ENCODE measurements at regions not wholly inside any gene's neighbourhood (a gene's known extent, or its start where the extent isn't known, plus 50 kb on each side); places are given as distances from the start of the nearest gene placed in this dataset.
"Not testable (repeated sequence)": the region's sequence is repeated elsewhere in the genome, so short reads cannot be mapped to it uniquely, and the experiment has no call there.

DNA sequence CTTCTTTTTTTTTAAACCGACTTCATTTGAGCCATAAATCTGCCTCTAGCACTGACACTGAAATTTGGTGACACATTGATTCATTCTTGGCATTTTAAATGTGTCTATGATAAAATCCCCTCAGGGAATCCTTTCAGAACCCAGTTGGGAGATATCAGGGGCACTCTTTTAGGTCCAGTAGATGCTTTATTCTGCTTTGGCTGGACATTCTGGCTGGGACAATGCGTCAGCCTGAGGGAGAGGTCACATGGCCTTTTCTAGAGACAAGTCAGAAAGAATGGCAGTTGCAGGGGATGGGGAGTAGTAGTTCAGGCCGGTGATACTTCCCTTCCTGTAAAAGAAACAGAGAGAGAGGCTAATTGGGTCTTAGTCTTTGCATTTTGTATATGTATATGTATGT lies 63.1 kb downstream of the TRIM43 start:
- not testable (repeated sequence) for DNase-seq

DNA sequence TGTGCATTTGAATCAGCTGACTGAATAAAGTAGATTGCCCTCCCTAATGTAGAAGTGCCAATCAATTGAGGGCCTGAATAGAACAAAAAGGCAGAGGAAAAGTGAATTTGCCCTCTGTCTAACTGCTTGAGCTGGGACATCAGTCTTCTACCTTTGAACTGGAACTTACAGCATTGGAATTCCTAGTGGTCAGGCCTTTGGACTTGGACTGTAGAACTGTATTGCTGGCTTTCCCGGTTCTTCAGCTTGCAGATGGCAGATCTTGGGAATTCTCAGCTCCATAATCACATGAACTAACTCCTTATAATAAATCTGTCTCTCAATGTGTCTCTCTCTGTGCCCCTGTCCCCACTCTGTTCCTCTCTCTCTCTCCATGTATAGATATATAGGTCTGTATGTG lies 64.8 kb downstream of the TRIM43 start:
- DNase-seq: not testable (repeated sequence)

DNA sequence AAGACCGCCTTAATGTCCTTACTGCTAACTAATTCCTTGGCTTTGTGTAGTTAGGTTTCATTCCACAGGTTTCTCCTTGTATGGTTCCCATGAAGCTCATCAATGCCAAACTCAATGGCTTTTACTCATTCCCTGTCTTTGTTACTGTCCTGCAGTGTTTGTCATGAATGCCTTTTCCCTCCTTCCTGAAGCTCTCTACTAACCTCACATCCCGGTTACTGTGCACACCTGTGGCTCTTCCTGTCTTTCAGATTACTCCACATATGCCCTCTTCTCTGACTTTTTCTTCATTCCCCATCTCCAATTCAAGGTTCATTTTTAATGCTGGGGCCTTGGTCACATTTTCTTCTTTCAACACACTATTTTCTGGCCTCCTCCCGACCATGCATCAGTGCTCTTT lies 66.1 kb downstream of the TRIM43 start:
- not testable (repeated sequence) for DNase-seq

DNA sequence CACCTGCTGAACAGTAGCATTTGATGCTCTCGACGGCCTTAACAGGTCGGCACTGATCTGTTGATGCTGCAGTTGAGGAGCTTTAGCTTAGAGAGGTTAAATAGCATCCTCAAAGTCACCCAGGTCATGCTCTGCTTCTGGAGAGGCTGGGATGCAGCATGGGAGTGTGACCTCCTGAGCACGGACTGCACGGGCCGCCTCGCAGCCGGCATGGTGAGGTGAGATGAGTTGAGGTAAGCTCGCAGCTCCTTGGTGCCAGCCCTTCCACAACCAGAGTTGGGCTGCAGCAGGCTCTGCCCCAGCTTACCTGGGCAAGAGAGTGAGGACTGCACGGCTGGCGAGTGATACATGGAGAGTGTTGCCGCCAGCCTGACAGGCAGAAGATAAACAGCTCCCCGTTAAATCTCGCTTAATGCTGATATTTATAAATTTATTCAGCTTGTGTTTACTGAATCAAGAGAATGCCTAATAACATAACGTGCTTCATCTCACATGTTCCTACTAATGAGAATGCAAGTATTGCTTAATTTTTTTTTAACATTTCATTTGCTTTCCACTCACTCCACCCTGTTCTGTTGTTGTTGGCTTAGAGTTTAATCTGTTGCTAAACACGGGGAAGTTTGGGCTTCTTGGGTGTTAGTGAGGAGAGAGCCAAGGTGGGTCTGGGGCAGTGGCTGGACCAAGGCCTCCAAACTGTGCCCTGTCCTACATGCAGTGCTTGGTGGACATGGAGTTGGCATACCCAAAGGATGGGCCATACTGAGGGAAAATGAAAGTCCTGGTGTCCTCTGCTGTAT lies 69.2 kb downstream of the TRIM43 start:
- DNase-seq: not testable (repeated sequence)

DNA sequence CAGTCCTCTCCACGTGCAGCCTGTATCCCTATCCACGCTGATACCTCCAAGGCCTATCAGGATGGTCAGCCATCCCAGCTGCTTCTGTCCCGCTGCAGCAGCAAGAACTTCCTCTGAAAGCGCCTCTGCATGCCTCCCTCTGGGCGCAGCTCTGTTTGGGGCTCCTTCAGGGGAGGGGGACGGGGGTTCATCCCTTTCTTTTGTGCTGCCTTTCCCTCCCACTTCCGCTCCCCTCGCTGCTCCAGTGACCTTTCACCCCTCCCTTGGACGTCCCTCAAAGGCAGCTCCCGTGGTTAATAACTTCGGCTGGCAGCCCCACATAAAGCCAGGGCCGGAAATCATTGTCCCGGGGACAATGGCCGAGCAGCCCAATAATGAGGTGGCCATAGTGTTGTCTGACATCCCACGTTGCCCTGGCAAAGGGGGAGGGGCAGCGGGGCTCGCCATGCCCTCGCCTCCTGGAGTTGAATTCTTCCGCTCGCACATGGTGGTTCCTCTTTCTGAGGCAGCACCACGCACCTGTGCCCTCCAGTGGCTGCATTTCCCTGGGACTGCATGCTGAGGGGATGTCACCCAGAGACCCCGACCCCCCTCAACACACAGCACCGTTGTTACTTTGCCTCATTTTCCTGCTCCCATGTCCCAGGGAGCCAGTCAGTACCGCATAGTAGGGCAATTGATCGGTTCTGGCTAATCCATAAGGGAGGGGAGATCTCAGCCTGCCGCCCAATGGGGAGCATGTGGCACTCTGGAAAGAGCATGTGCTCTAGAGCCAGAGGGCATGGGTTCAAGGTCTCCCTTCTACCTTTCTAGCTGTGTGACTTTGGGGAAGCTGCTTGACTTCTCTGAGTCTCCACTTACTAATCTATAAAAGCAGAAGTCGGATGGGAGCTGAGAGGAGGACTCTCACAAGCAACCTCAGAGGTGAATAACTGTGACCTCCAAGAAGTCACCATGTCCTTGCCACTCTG lies 72.0 kb downstream of the TRIM43 start:
- not testable (repeated sequence) for DNase-seq

DNA sequence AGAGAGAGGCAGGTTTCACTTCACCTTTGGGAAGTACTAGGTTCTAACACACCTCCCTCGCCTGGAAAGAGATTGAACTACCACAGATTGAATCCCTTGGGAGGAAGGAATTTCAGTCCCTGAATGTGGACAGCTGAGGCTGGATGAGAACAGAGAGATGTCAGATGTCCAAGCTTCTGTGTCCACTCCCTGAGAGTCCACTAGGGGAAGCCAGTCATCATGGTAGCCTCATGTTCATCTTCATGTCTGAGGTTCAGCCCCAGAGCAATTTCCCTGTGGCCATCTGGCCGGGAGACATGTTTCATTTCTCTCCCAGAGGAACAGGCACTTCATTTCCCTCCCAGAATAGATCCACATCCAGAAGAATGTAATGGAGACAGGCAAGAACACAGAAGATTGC lies 74.8 kb downstream of the TRIM43 start:
- not testable (repeated sequence) for DNase-seq

DNA sequence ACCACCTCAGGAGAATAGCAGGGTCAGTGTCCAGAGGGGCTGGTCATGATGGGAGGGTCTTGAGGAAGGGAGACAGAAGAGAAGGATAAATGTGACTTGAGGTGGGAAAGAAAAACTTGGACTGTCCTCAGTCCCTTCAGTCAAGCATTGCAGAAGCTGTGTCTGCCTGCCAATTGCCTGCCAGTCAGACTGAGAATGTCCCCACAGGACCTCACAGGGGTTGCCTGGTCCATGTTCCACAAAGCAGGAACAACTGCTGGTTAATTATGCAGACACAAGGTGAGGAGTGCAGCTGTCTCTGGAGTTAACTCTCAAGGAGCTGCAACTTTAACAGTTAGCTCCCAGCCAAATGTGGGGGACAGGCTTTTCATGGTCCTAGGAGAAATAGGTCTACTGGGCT lies 75.7 kb downstream of the TRIM43 start:
- no peak for DNase-seq

DNA sequence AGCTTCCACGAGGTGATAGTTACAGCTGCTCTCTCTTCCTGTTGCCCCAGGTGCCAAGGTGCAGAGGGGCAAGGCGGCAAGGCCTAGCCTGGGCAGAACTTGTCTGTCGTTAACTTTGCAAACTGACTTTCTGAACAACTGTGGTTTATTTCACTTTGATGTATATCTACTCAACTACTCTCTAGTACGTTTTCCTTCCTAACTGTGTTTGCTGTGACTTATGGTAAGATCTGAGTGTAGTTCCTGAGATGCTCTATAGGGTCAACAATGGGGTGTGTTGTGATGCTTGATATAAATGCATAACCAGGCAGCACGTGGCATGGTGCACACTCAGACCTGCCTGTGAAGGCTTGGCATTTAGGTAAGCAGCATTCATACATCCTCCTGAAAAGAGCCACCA lies 77.1 kb downstream of the TRIM43 start:
- DNase-seq: not testable (repeated sequence)

DNA sequence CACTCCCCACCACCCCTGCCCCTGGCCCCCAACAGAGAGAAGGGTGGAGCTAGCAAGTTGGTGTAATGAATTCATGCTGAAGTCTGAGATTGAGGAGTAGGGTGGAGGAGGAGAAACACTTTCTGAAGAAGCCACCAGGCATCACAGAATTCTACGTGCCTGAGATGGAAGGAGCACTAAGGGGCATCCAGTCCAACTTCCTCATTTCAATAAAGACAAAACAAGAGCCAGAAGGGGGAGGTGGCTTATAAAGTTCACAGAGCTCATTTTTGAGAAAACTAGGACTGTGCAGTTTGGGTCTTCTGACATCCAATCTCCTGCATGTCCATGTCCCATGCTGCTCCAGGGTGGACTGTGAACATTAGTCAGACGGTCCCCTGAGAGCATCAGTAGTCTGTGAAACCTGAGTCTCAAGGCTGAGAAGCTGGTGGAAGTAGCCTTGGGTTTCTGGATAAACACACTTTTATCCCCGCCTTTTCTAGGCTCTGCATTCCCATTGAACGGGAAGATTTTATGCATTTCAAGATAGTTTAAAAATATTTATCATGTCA lies 77.7 kb downstream of the TRIM43 start:
- no peak for DNase-seq

DNA sequence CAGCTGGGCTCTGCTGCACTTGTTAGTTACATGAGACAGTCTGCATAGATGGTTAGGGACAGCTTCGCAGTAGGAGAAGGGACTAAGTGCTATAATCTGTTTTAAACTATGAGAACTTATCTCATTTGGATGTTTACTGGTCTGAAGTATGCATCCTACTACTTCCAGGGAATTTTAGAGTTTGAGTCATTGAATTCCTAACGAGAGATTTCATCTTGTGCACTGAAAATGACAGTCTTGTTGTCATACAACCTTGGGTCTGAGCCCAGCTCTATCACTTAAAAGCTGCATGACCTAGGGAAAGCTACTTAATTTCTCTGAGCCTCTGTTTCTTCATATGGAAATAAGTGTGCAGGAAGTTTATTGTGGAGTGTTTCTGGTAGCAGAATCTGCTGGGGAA lies 78.4 kb downstream of the TRIM43 start:
- no peak for DNase-seq

DNA sequence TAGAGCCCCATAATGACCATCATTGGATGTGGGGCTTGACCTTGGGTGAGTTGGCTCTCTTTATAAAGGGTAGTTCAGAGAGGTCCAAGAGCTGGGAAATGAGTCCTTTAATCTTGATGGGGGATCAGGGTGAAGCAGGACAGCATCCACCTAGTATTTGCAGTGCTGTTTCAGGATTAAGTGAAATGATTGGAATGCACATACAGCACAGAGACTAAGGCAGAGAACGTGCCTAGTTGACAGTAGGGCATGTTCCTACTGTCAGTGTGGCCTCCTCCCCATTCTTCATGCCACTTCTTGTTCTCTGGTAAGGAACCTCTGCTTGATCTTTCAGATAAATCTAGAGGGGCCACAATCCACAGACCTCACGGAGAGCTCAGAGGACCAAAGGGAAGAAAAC lies 78.9 kb downstream of the TRIM43 start:
- no peak for DNase-seq

DNA sequence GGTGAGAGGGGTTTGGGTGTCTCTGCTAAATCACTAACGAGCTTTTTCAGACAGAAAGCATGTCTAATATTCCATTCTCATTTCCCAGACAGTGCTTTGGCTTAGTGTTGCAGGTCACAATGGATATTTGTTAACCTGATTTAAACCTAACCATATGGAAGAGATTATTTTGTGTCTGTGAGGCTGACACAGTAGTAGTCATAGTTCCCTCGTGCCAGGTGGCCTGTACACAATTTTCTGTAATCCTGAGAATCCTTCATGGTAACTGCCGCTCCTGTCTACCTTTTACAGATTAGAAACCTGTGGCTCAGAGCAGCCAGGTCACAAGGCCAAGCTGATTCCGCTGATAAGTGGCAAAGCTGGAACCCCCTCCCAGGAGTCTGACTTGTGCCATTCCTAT lies 79.4 kb downstream of the TRIM43 start:
- DNase-seq: not testable (repeated sequence)

DNA sequence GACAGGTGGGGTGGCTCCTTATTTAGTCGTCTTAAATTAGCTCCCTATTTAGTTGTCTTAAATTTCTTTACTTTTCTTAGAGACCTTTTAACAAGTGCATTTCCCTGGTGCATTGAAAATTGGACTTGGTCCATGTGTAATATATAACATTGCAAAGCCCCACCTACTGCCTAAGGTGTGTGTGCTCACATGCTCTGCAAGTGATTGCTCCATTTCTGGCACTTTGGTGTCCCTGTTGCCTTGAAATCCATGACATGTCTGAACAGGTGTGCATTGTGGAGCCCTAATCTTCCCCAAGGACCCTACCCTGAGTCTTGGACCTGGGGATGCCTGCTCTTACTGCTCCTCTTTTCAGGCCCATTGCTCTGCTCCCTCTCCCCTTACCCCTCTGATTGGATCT lies 80.2 kb downstream of the TRIM43 start:
- DNase-seq: not testable (repeated sequence)

DNA sequence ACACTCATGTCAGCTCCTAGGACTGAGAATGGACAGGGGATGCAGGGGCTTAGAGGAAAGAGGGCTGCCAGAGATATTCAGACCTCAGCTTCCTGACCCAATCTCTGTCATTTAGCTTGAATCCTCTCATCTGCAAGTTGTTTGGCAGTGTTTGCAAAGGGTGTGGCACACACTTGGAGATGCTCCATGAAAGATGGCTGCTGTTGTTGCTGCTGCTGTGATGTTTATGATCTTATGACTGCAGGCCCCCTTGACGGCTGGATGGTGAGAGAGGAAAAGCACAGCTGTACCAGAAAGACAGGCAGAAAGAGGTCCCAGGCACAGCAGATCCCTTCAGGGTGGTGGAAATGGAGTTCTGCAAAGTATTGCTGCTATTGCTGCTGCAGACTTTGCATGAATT lies 80.7 kb downstream of the TRIM43 start:
- DNase-seq: not testable (repeated sequence)

DNA sequence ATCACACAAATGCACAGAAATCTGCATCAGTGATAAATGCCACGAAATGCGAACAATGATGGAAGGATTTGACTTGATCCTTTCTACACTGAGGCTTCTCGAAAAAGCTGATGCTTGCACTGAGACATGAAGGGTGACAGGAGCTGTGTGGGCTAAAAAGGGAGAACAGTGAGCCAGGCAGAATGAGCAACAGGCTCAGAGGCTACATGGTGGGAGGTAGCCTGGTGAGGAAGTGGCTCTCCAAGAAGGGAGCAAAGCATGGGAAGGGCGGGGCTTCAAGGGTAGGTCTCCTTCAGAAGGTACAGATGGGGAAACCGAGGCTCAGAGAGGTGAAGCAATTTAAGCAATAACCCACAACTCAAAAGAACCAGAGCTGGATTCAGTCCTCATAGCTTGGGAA lies 82.4 kb downstream of the TRIM43 start:
- no peak for DNase-seq

DNA sequence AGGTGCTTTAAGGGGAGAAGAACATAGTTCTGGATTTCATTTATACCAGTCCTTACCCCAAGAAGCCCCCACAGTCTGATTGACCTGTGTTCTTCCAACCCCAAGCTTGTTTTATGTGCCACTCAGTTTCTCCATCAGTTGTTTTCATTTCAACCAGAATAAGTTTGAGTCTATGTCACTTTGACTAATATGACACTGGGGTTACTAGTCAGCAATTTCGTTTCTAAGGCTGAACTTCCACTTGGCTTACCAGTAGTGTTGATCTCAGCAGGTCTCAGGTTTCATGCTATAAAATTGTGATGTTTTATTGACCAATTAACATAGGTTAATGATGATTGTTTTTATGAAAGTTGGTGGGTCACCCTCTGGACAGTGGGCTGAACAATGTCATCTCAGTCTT lies 84.8 kb downstream of the TRIM43 start:
- not testable (repeated sequence) for DNase-seq

DNA sequence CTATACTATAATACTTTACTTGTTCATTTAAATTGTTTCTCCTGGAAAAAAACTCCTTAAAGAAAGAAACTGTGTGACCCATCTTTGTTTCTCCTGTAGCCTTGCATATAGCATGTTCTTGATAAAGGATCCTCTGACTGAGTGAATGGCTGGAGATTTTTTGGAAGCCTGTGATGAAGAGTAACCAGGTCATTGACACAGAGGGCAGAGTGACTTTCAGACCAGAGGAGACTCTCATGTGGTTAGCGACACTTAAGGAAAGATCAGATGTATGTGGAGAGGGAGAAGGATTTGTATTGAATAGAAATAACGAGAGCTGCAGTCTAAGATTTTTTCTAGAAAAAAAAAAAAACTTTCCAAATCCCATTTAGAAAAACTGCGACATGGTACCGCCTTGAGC lies 85.5 kb downstream of the TRIM43 start:
- DNase-seq: no peak

DNA sequence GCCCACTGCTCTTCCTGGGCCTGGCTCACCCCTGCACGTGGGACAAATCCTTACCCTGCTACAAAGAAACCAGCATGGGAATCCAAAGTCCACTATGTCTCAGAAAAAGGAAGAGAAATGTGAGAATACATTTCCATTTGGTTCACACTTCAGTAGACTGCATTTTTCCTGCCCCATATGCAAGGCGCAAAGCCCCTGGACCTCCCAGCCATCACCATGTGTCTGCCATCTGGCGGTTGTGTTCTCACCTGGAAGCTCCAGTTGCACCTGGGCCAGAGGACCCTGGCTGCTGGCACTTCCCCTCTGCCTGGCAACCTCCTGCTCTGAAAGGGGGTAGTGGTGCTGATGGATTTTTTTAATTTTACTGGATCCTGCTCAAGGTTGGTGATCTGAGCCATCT lies 86.0 kb downstream of the TRIM43 start:
- DNase-seq: not testable (repeated sequence)

DNA sequence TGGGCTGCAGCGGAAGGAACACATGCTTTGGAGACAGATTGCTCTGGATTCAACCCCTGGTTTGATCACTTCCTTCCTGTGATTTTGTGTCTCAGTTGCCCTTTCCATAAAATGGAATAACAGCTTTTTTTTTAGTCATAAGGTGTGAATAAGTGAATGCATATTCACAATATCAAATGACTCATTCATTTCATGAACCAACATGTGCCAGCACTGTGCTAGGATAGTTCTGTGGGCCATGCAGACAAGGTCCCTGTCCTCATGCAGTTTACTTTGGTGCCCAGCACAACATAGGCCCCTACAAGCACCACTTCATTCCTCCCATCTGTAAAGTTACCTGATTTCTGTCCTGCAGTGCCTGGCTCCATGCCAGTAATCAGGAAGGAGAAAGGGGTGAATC lies 89.4 kb downstream of the TRIM43 start:
- DNase-seq: not testable (repeated sequence)

DNA sequence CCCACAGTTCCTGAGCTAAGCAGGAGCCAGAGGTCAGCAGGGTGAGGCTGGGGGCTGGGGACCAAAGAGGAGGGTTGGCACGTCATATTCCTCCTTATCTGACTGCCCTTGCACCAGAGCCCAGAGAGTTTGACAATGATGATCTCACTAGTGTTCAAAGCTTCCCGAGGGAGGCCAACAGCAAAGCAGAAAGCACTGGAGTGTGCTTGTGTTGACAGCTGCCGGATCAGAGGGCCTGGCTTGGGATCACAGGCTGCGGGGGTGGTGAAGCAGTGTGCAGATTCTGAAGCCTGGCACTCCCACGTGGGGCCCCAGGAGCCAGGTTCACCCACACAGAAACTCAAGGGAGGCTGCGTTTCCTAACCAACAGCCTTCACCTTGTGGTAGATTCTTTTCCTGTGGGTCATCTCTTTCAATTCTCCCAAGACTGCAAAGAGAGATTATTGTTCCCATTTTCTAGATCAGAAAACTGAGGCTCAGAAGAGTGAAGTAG lies 89.8 kb downstream of the TRIM43 start:
- not testable (repeated sequence) for DNase-seq

DNA sequence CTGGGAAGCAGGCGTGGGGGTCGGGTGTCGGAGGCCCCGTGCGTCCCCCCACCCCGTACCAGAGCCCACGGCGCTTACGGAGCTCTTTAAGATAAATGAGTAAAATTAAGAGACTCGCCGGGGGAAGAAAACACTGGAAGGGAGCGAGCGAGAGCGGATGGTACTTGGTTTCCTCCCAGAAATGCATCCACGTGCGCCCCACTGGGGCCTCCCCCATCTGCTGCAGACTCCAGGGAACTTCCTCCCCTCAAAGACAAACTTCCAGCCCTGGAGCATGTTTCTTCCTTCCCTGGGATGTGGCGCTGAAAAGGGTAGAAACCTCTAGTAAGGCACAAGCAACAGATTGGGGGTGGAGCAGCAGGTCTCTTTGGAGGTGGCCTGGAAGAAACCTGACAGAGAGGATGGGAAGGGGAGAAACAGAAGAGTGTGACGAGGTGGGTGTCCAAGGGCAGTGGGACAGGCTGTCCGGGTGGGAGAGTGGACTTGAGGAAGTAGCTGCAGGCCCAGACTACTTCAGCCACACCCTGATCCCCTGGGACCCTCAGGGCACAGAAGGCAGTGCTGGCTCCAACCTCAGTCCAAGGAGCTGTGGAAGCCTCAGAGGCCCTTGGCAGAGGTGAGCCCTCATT lies 91.2 kb downstream of the TRIM43 start:
- not testable (repeated sequence) for DNase-seq

DNA sequence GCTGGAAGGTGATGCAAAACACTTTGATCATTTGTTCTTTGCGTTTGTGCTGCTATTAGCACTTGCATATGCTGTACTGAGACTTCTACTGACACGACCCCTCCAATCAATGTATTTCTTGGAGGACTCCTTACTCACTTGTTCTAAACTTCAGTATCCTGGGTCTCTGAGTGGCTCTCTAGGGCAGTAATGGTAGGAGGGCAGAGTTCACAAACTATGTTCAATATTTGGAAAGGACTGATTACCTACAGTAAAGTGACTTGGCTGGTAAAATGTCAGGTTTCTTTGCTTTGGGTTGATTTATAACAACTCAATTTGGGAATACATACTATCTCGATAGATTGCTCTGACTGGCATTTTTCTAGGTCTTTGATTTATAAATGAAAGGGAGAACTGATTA lies 93.7 kb downstream of the TRIM43 start:
- DNase-seq: no peak

Measured in stimulated activated CD8-positive, alpha-beta memory T cell treated with anti-CD3 and anti-CD28 coated beads, Interleukin-4, amount 100 ng/mL, for 48 hours (primary cell).